ENCODE measurements at regions not wholly inside any gene's neighbourhood (a gene's known extent, or its start where the extent isn't known, plus 50 kb on each side); places are given as distances from the start of the nearest gene placed in this dataset.
"Not testable (repeated sequence)": the region's sequence is repeated elsewhere in the genome, so short reads cannot be mapped to it uniquely, and the experiment has no call there.

DNA sequence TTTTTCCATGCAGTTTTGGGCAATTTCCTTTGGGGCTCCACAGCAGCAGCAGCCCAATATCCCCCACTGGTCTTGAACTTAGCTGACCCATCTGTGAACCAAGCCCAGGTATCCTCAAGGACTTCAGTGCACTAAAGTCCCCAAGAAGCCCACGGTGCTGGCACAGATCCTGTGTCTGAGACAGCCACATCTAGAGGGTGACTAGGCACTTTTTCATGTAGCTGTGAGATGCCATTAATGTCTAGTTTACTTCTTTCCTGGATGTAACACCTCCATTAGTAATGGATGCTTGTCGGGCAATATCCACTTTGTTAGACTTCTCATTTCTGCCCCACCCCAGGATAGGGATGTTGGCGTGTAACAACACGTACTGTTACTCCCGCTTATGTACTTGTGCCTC is 117.9 kb downstream of the GPCPD1 start:
- no peak for DNase-seq

DNA sequence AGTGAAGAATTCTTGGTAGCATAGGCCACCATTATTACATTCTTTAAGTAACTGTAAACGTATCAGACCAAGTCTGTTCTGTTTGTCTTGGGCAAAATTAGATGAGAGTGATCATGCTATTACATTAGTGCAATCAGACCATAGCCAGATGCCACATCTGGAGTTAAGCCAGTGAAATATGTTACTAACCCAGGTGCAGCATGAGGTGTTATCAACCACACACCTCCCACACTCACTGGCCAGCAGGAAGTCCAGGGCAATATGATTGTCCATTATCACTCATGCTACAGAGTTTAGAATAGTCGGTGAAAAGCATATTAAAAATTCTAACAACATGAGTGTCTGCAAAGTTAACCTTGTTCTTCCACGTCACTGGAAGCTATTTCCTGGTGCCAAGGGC is 119.4 kb downstream of the GPCPD1 start:
- DNase-seq = no peak

DNA sequence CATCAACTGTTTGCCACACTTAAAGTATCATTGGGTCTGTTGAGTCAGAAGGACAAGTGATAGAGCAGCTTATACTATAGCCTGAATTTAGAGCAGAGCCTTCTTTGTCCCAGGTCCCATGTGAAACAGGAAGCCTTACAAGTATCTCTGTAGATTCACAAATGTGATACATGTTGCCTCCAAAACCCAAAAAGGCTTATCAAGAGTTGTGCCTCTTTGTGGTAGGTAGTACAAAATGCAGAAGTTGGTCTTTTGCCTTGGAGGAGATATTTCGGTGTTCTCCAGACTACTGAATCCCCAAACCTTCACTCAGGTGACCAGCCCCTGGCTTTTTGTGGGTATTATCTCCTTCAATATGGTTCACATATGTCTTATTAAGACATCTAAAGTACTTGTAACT is 121.2 kb downstream of the GPCPD1 start:
- DNase-seq = no peak

DNA sequence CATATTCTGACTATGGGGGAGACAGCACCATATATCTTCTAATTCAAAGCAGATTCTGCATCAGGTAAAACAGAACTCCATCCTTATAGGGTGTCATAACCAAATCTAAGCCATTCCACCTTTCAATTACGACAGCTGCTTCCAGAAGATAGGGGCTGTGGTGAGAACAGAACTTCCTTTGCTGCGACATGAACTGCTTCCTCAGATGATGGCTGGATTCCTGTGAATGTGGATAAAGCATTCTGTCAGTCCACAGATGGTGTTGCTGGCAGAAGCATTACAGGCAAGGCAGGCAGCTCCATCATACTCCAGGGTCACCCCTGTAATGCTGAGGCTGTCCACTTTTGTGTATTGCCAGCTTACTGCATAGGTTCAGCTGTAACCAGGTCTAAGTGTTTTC is 122.0 kb downstream of the GPCPD1 start:
- no peak for DNase-seq

DNA sequence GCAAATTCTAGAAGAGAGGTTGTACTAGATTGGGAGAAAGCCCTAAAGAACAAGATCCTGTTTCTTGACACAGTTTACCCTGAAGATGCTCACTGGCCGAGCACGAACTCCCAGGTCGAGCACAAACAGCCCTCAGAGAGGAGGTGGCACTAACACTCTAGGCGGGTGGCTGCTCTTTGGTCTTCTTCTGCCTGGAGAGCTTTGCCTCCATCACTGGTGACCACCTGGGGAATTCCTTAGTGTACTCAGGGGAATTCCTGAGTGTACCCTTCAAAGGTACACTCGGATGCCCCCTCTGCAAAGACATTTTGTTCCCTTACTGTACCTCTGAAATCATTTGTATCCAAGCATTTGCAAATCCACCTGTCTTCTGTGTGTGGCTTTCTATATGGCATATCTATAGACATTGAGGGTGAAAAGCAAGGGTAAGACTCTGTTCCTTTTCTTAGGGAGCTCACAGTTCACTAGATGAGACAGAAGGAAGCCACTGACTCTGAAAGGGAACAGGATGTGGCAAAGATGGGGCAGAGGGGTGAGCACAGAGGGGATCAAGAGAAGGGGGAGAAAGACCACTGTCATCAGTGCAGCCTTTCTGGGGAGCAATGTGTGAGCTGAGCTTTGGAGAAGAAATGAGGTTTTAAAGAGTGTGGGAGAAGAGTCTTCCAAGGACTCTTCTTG is 124.3 kb downstream of the GPCPD1 start:
- DNase-seq = no peak

DNA sequence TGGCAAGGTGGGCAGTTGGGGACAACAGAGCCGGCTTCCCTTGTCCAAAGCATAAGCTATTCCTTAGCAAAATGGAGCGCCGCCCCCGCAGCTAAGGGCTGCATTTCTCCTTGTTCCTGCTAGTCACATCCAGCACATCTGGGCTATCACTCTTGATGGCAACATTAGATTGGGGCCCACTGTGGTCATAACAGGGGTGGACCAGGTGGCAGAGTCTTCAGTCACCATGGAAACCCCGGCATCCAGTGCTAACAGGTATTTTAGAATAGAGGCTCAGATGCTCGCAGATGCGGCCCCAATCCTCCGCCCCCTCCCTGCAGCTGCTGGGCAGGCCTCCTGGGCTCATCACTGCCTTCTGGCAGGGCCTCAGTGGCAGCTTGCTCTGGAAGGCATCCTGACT is 125.9 kb downstream of the GPCPD1 start:
- DNase-seq = no peak

DNA sequence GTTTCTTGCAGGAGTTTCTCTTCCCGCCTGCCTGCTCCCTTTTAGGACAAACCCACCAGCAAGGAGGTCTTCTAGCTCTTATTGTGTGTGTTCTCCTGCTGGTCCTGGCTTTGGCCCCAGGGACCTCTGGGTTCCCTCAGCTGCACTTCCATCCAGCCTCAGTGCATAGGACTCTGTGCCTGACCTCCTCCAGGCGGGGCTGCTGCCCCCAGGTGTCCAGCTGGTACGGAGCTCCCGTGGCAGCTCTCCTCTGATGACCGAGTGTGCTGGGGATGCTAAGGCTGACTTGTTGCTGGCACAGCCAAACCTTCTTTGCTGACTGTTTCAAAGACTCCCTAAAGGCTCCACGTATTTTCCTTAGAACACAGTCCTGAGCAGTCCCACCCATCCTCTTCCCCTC is 126.5 kb downstream of the GPCPD1 start:
- DNase-seq = no peak

DNA sequence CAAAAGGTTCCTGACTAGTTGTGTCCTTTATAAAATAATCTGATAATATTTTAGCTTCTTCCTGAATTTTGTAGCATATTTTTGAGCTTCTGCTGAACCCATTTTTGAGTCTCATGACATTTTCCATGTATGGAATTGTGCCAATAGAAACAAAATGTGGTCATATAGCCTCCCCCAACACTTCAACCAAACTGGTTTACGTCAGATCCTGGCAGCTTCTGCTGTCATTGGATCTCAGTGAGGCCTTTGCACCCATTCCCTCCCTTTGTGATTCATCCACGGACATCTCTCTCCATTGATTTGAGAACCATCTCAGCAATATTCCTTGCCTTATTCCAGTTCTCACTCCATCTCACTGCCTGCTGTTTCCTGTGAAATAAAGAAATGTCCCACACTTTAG is 128.0 kb downstream of the GPCPD1 start:
- DNase-seq = no peak

DNA sequence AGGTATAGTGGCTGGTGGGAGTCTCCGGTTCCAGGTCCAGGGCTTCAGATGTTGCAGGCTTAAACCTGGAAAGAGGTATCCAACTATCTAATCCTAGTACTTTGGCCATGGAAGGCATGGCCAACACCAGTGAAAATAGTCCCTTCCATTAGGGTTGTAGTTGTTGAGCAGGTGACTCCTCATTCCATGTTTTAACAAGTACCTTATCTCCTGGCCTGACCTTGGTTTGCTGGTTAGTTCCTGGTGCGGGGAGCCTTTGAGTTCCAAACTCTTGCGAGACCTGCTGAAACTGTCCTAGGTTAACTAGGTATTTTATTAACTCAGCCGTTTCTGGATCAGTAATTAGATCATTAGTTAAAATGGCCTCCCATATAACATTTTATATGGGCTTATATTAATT is 128.9 kb downstream of the GPCPD1 start:
- DNase-seq = no peak

DNA sequence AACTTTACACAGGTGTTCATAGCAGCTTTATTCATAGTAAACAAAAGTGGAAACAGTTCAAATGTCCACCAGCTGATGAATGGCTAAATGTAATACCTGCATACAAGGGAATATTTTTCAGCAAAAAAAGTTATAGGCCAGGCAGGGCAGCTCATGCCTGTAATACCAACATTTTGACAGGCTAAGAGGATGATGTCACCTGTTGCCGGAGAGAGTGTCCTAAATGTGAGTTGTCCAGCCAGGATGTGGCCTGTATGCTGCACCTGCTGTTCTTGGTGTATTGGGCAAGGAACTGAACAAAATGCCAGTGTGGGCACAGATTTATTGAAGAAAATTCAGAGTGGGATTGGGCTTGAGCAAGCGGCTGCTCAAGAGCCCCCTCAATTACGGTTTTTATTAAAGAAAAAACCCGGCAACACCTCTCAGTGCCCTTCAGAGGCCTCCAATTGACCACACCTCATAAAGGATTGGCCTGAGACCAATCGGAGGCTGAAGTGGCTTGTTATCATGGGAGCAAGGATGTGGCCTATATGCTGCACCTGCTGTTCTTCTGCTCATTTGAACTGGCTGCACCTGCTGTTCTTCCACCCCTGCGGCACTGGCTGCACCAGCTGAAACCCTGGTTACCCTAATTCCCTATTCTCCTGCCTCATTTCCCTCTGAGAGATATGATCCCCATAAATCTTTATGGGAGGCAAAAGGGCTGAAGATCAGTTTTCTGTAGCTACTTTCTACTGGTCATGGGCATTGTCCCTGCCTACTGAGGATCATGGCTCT is 129.8 kb downstream of the GPCPD1 start:
- DNase-seq = no peak

DNA sequence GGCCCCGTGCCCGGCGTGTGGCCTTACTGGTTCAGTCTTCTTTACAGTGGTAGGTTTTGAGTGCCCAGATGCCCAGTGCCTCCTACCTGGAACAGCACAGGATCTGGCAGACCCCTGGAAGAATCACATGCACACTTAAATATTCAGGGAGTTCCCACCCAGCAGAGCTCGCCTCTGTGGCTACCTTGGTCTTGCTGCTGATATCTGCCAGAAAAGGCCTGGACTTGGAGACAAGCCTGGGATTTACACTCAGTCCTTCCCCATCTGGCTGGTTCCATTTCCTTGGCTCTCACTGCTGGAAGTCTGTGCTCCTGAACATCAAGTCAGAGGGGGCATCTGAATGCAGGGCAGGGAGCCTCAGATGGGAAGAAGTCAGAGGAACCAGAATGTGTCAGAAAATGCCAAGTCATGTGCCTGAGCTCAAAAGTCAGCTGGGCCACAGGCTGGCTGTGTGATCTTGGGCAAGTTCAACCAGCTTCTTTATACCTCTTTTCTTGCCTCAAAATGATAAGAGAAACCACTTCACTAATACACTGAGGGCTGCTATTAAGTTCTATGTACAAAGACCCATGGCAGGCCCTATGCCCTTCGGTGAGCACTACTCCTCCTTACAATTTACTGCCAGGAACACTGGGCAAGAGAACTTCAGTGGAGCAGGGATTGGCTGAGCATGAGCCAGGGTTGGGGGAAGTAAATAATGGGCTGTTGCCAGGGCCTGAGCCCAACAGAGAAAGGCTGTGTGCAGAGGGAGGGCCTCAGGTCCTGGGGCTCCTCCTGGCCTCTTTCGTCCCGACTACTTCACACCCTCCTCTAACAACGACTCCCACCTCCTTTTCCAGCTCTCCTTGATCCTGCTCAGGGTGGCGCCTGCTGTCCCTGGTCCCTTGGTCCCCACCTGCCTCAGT is 135.9 kb downstream of the GPCPD1 start:
- DNase-seq = no peak

DNA sequence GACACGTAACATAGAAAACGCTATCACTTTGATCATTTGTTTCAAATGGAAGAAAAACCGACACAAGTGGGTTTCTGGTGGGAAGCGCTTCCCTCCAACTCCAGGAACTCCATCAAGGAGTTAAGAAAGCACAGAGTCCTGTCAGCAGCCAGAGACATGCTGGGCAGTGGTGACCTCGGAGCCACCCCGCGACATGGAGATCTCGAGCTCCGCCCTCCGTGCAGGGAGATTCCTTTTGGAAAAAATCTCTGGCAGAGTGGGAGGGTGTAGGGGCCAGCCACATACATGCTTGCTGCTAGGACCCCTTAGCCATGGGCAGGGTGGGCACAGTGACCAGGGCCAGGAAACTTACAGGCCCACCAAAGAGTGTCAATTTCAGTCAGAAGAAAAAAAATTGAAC is 138.9 kb downstream of the GPCPD1 start:
- not testable (repeated sequence) for DNase-seq

DNA sequence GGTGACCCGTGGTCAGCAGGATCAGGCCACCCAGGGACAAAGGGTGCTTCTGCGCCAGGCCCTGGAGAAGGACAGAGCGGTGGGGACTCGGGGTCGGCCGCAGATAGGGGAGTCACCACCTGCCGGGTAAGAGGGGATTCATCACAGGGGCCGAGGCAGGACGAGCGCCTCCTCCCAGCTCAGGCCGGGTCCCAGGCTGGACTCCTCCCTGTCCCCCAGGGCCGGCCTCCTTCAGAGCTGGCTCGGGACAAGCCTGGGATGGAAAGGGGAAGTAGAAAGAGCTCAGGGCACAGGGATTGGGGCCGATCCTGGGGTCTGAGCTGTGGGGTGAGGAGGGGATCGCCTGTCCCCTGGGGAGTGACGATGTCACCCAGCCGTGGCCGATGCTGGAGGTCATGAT is 139.4 kb downstream of the GPCPD1 start:
- DNase-seq = no peak

DNA sequence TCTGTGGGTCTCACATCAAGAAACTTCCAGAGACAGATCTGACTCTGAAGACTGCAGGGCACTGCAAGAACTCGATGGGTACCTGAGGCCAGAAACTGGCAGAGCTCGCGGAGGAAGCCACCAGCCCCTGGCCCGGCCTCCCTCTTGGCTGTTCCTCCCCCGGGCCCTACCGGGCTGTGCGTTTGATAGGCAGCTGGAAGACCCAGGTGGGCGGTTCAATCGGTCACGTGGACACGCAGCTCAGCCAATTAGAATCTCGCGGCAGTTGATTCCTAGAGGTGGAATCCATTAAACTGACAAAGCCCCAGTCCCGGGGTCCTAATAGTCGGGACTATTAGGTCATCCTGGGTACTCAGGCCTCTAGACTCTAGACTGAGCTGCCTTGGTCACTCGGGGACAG is 139.9 kb downstream of the GPCPD1 start:
- no peak for DNase-seq

DNA sequence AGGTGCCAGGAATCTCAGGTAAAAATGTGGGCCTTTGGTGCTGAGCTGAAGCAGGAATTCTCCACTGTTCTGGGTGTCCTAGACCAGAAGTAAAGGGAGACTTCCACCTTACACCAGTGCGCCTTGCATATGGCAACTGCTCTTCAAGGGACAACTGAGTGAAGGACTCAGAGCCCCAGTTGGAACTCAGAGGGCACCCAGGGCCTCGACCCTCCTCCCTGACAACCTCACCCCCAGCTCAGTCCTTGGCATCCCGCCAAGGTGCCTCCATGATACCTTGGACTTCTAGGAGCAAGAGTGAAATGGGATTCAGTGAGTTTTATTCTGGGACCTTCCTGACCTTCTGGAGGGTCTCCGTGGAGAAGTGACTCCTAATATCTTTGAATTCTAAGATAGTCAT is 140.3 kb downstream of the GPCPD1 start:
- no peak for DNase-seq

DNA sequence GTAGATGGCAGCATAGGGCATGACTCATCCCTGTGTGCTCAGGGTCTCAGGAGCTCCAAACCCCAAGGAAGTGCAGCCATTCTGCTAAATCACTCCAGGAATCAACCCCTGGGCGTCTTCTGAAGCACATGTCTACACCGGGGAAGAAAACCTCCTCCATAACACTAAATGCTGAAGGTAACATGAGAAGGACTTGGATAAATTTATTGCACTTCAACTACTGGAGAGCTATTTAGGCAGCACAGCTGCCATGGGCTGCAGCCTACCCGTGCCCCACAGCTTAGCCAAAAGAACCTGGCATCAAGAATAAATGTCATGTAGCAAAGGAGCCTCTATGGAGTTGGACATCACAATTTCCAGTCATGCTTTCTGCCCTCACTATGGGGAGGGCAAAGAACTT is 141.7 kb downstream of the GPCPD1 start:
- DNase-seq = no peak

DNA sequence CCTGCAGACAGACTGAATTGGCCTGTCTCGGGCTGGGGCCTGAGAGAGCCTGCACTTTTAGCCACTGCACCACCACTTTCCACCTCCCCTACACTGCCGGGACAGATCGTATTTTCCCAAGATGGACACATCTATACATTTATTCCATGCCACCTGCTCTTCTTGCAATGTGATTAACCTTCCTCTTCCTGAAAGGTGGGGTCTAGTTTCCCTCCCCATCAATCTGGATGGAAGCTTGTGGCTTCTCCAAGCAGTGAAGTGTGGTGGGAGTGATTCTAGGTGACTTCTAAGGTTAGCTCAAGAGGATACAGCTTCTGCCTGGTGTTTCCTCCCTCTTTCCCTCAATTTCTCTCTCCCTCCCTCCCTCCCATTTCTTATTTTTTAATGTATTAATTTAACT is 143.7 kb downstream of the GPCPD1 start:
- no peak for DNase-seq

DNA sequence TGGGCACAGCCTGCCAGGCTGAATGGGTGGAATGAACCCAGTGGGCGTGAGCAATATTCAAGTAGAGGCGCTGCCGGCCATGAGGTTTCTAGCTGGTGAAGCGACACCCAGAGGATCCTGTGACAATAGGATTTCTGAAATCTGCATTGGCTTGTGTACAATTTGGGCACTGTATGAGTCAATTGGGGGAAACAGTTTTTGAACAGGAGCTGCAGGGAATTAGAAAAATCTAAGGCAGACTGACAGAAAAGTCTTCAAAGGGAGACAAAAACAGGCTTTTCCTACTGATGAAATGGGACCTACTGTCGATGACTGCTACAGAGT is 145.2 kb downstream of the GPCPD1 start:
- DNase-seq = no peak

DNA sequence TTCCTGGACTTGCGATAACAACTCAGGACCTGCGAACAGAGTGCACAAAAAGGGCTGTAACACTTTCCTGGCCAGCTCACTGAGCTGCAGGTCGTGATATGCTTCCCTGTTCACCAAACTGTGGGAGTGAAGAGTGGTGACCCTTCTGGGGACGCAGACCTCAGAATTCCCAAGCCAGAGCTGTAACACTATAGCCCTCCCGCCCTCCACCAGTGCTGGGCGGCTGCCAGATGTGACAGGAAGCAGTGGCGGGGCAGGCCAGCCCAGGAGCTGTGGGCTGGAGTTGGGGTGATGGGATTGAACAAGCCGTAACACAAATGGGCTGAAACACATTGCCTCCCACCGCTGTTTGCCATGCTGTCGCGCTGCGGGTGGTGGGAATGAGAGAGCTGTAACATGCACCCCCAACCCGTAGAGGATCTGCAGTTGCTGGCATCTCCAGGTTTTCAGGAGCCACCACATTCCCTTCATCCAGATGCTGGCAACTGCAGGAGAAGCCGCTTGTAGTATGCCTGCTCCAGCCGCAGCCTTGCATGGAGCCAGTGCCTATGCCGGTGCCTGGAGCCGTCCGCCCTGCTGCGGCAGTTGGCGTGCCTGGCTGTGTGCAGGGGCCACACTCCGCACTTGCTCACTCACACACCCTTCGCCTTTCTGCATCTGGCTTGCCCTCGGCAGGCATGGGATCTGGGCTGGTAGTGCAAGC is 145.8 kb downstream of the GPCPD1 start:
- no peak for DNase-seq

DNA sequence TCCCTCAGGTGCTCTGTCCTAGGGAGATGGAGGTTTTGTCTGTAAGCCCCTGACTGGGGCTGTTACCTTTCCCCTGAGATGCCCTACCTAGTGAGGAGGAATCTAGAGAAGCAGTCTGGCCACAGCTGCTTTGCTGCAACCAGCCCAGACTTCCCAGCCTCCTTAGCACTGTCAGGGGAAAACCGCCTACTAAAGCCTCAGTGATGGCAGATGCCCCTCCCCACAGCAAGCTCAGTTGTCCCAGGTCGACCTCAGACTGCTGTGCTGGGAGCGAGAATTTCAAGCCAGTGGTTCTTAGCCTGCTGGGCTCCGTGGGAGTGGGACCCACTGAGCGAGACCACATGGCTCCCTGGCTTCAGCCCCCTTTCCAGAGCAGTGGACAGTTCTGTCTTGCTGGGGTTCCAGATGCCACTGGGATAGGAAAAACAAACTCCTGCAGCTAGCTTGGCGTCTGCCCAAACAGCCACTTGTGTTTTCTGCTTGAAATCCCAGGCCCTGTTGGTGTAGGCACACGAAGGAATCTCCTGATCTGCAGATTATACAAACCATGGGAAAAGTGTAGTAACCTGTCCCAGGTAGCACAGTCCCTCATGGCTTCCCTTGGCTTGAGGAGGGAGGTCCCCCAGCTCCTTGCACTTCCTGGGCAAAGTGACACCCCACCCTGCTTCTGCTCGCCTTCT is 146.4 kb upstream of the PROKR2 start:
- no peak for DNase-seq

DNA sequence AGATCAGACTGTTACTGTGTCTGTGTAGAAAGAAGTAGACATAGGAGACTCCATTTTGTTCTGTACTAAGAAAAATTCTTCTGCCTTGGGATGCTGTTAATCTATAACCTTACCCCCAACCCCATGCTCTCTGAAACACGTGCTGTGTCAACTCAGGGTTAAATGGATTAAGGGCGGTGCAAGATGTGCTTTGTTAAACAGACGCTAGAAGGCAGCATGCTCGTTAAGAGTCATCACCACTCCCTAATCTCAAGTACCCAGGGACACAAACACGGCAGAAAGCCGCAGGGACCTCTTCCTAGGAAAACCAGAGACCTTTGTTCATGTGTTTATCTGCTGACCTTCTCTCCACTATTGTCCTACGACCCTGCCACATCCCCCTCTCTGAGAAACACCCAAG is 137.0 kb upstream of the PROKR2 start:
- DNase-seq = not testable (repeated sequence)

DNA sequence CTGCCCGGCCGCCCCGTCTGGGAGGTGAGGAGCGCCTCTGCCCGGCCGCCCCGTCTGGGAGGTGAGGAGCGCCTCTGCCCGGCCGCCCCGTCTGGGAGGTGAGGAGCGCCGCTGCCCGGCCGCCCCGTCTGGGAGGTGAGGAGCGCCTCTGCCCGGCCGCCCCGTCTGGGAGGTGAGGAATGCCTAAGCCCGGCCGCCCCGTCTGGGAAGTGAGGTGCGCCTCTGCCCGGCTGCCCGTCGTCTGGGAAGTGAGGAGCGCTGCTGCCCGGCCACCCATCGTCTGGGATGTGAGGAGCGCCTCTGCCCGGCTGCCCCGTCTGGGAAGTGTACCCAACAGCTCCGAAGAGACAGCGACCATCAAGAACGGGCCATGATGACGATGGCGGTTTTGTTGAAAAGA is 136.6 kb upstream of the PROKR2 start:
- DNase-seq = not testable (repeated sequence)

DNA sequence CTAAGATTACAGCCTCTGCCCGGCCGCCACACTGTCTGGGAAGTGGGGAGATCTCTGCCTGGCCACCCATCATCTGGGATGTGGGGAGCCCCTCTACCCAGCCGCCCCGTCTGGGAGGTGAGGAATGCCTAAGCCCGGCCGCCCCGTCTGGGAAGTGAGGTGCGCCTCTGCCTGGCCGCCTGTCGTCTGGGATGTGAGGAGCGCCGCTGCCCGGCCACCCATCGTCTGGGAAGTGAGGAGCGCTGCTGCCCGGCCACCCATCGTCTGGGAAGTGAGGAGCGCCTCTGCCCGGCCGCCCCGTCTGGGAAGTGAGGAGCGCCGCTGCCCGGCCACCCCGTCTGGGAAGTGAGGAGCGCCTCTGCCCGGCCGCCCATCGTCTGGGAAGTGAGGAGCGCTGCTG is 135.9 kb upstream of the PROKR2 start:
- DNase-seq = not testable (repeated sequence)

All from stimulated activated naive CD4-positive, alpha-beta T cell (primary cell).